ENCODE measurements at regions not wholly inside any gene's neighbourhood (a gene's known extent, or its start where the extent isn't known, plus 50 kb on each side); places are given as distances from the start of the nearest gene placed in this dataset.

- no peak for TF ChIP-seq CTCF (conservative IDR thresholded peaks at IDR 0.05)
- TF ChIP-seq ZFX (IDR thresholded peaks at IDR 0.05): no peak
Measured at GRCh38 chr17:33932996-33933395, 322.1 kb upstream of the CCL2 start.
